ENCODE measurements at regions not wholly inside any gene's neighbourhood (a gene's known extent, or its start where the extent isn't known, plus 50 kb on each side); places are given as distances from the start of the nearest gene placed in this dataset.

- no peak for TF ChIP-seq CTCF (IDR thresholded peaks at IDR 0.05)
- Mint-ChIP-seq H3K4me1 (no peaks in the 10 kb centered on the region), H3K36me3 (ENCODE audit: low read depth) (no peaks in the 10 kb centered on the region), H3K27ac (no peak overlapping the region), H3K9me3 (peaks cover 3% of the 10 kb centered on the region), H3K27me3 (no peaks in the 10 kb centered on the region), H3K4me3 (no peak overlapping the region)
- POLR2A ChIA-PET, result no interaction called here
- no peak for ATAC-seq (ENCODE audit: low read depth)
- CTCF ChIA-PET, result no interaction called here
- no peak for DNase-seq
- intact Hi-C loops (cut with micrococcal nuclease), result no loop called here
Measured at GRCh38 chr3:2023959-2024358, 74.7 kb upstream of the CNTN4 start.

- Mint-ChIP-seq H3K4me1 (no peaks in the 10 kb centered on the region), H3K36me3 (ENCODE audit: low read depth) (no peaks in the 10 kb centered on the region), H3K9me3 (peaks cover 5% of the 10 kb centered on the region), H3K27me3 (no peaks in the 10 kb centered on the region), H3K4me3 (no peak overlapping the region), H3K27ac (no peak overlapping the region)
- no peak for TF ChIP-seq CTCF (IDR thresholded peaks at IDR 0.05)
- intact Hi-C loops (cut with micrococcal nuclease), result no loop called here
- ATAC-seq (ENCODE audit: low read depth), result no peak
- CTCF ChIA-PET, result no interaction called here
- DNase-seq, result no peak
- POLR2A ChIA-PET, result no interaction called here
Measured at GRCh38 chr3:2024713-2025112, 74.0 kb upstream of the CNTN4 start.

- H3K36me3 Mint-ChIP-seq (ENCODE audit: low read depth), result no peaks in the 10 kb centered on the region
- H3K27me3 Mint-ChIP-seq, result no peaks in the 10 kb centered on the region
- no peak overlapping the region for H3K27ac Mint-ChIP-seq
- no peaks in the 10 kb centered on the region for H3K4me1 Mint-ChIP-seq
- ChIA-PET CTCF (no interaction called here), POLR2A (no interaction called here)
- no peak for DNase-seq
- ATAC-seq (ENCODE audit: low read depth), result no peak
- peaks cover 7% of the 10 kb centered on the region for H3K9me3 Mint-ChIP-seq
- no peak overlapping the region for H3K4me3 Mint-ChIP-seq
- intact Hi-C loops (cut with micrococcal nuclease), result no loop called here
- TF ChIP-seq CTCF (IDR thresholded peaks at IDR 0.05), result no peak
Measured at GRCh38 chr3:2029559-2029958, 69.1 kb upstream of the CNTN4 start.

- no peak for DNase-seq
- no peaks in the 10 kb centered on the region for H3K27me3 Mint-ChIP-seq
- intact Hi-C loops (cut with micrococcal nuclease), result no loop called here
- no peak for ATAC-seq (ENCODE audit: low read depth)
- no peak for TF ChIP-seq CTCF (IDR thresholded peaks at IDR 0.05)
- peaks cover 5% of the 10 kb centered on the region for H3K9me3 Mint-ChIP-seq
- no peaks in the 10 kb centered on the region for H3K36me3 Mint-ChIP-seq (ENCODE audit: low read depth)
- no peaks in the 10 kb centered on the region for H3K4me1 Mint-ChIP-seq
- no peak overlapping the region for H3K27ac Mint-ChIP-seq
- CTCF ChIA-PET, result no interaction called here
- H3K4me3 Mint-ChIP-seq, result no peak overlapping the region
- POLR2A ChIA-PET, result no interaction called here
Measured at GRCh38 chr3:2036076-2036475, 62.6 kb upstream of the CNTN4 start.

- Mint-ChIP-seq H3K27ac (no peak overlapping the region), H3K4me1 (no peaks in the 10 kb centered on the region), H3K9me3 (no peaks in the 10 kb centered on the region), H3K36me3 (ENCODE audit: low read depth) (no peaks in the 10 kb centered on the region), H3K4me3 (no peak overlapping the region), H3K27me3 (no peaks in the 10 kb centered on the region)
- ATAC-seq (ENCODE audit: low read depth) (no peak), DNase-seq (no peak)
- TF ChIP-seq CTCF (IDR thresholded peaks at IDR 0.05), result no peak
- ChIA-PET CTCF (no interaction called here), POLR2A (no interaction called here)
- intact Hi-C loops (cut with micrococcal nuclease), result no loop called here
Measured at GRCh38 chr3:2041931-2042330, 56.7 kb upstream of the CNTN4 start.
